Common myeloid progenitor, CD34-positive (primary cell): ENCODE measurements at regions not wholly inside any gene's neighbourhood (a gene's known extent, or its start where the extent isn't known, plus 50 kb on each side); places are given as distances from the start of the nearest gene placed in this dataset.

ENCODE experiments used
- CTCF ChIA-PET: fragments of 350-600 bp; sonication (Branson Sonifier 250); formaldehyde crosslinking; loops from one replicate; lab custom pipeline; 2021; ENCODE audit warnings: antibody characterized with exemption; lab: Charles Lee
- POLR2A ChIA-PET: fragments of 350-600 bp; sonication (Branson Sonifier 250); formaldehyde crosslinking; loops from one replicate; lab custom pipeline; 2021; ENCODE audit warnings: antibody characterized with exemption; lab: Charles Lee
- DNase-seq, 3 donors: peaks; one replicate each; pipeline versions ENCODE4 v3.0.0 to v3.0.0-alpha.2; 2013
- H3K27ac ChIP-seq, 2 experiments: 1 replicate in 1 of 2; 2 replicates in 1 of 2; pipeline ENCODE4 v1.7.0; 2013; ENCODE audit warnings: inconsistent platforms in 2 of 2, low read length in 2 of 2, mild to moderate bottlenecking in 2 of 2, low read depth in 1 of 2, moderate library complexity in 1 of 2; ENCODE audit not compliant: severe bottlenecking in 2 of 2, insufficient read depth in 1 of 2, poor library complexity in 1 of 2
- H3K27me3 ChIP-seq, 5 experiments: replicated peaks in 2 of 5; 1 replicate in 3 of 5; 2 replicates in 2 of 5; pipeline versions ENCODE4 v1.6.1 to v1.7.0; 2013; ENCODE audit warnings: low read length in 4 of 5, mild to moderate bottlenecking in 2 of 5, moderate library complexity in 2 of 5, inconsistent platforms in 1 of 5; ENCODE audit not compliant: insufficient read depth in 5 of 5, control insufficient read depth in 4 of 5
- H3K36me3 ChIP-seq, 4 experiments: 1 replicate in 2 of 4; 2 replicates in 2 of 4; pipeline versions ENCODE4 v1.6.1 to v1.7.0; 2013; ENCODE audit warnings: low read length in 3 of 4, control low read depth in 1 of 4, mild to moderate bottlenecking in 1 of 4; ENCODE audit not compliant: control insufficient read depth in 4 of 4, insufficient read depth in 4 of 4
- H3K4me1 ChIP-seq, 4 experiments: 1 replicate in 3 of 4; 2 replicates in 1 of 4; pipeline versions ENCODE4 v1.6.1 to v1.7.1; 2013; ENCODE audit warnings: low read length in 3 of 4, mild to moderate bottlenecking in 3 of 4, control low read depth in 1 of 4, inconsistent platforms in 1 of 4, moderate library complexity in 1 of 4; ENCODE audit not compliant: control insufficient read depth in 4 of 4, insufficient read depth in 4 of 4; ENCODE audit errors: control extremely low read depth in 1 of 4
- H3K4me3 ChIP-seq, 7 experiments: 1 replicate in 4 of 7; 2 replicates in 3 of 7; pipeline versions ENCODE4 v1.5.1 to v1.7.0; 2013; ENCODE audit warnings: mild to moderate bottlenecking in 7 of 7, low read length in 6 of 7, moderate library complexity in 6 of 7, inconsistent platforms in 2 of 7, low read depth in 2 of 7, control low read depth in 1 of 7; ENCODE audit not compliant: insufficient read depth in 4 of 7, control insufficient read depth in 1 of 7; ENCODE audit errors: extremely low read depth in 1 of 7
- H3K9me3 ChIP-seq, 5 experiments: 1 replicate in 4 of 5; 2 replicates in 1 of 5; pipeline versions ENCODE4 v1.6.1 to v1.7.1; 2013; ENCODE audit warnings: low read length in 4 of 5, mild to moderate bottlenecking in 2 of 5, inconsistent platforms in 1 of 5, low read depth in 1 of 5, moderate library complexity in 1 of 5; ENCODE audit not compliant: control insufficient read depth in 4 of 5, insufficient read depth in 2 of 5; ENCODE audit errors: control extremely low read depth in 1 of 5
- WGBS: methylation state at CpG from one replicate; pipeline ENCODE4 v1.1.5; 2013; ENCODE audit not compliant: insufficient coverage; 5-methylcytosine and 5-hydroxymethylcytosine counted together

DNA sequence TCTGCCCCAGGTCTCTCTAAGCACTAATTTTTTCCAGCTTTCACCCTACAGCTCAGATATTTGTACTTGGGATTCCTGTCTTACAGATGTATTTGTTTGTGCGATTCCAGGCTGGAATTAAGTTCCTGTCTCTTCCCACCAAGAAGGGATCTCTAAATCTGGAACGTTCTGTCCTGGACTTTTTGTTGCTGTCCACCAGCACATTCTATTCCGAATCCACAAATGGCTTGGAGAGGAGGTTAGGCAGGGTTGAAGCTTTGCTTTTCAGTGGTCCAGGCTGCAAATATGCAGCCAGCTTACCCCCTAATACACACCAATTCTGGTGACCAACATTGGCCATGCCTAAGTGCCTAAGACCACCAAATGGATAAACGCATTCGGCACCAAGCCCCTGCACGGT, 315.0 kb downstream of the TNS1 start:
- Histone ChIP-seq H3K27ac (no peak overlapping the region), H3K4me3 (no peak overlapping the region), H3K36me3 (no peaks in the 10 kb centered on the region), H3K27me3 (peaks cover 0 to 3% (median 0%) of the 10 kb centered on the region in 5 experiments), H3K9me3 (peaks cover 0 to 2% (median 0%) of the 10 kb centered on the region in 5 experiments), H3K4me1 (no peaks in the 10 kb centered on the region)
- POLR2A ChIA-PET: no interaction called here
- CTCF ChIA-PET: no interaction called here
- no peak for DNase-seq
- 100% methylated on average over 4 of the region's 6 CpGs for WGBS

GRCh38 chr2:217685255-217685605, 317.6 kb downstream of the TNS1 start:
- H3K27ac ChIP-seq: no peak overlapping the region
- 71% methylated on average over 4 of the region's 4 CpGs for WGBS
- no peak for DNase-seq
- peaks cover 0 to 3% (median 0%) of the 10 kb centered on the region in 5 experiments for H3K27me3 ChIP-seq
- ChIA-PET POLR2A (no interaction called here), CTCF (no interaction called here)
- no peaks in the 10 kb centered on the region for H3K36me3 ChIP-seq
- no peaks in the 10 kb centered on the region for H3K9me3 ChIP-seq
- H3K4me1 ChIP-seq: no peaks in the 10 kb centered on the region
- no peak overlapping the region for H3K4me3 ChIP-seq

DNA sequence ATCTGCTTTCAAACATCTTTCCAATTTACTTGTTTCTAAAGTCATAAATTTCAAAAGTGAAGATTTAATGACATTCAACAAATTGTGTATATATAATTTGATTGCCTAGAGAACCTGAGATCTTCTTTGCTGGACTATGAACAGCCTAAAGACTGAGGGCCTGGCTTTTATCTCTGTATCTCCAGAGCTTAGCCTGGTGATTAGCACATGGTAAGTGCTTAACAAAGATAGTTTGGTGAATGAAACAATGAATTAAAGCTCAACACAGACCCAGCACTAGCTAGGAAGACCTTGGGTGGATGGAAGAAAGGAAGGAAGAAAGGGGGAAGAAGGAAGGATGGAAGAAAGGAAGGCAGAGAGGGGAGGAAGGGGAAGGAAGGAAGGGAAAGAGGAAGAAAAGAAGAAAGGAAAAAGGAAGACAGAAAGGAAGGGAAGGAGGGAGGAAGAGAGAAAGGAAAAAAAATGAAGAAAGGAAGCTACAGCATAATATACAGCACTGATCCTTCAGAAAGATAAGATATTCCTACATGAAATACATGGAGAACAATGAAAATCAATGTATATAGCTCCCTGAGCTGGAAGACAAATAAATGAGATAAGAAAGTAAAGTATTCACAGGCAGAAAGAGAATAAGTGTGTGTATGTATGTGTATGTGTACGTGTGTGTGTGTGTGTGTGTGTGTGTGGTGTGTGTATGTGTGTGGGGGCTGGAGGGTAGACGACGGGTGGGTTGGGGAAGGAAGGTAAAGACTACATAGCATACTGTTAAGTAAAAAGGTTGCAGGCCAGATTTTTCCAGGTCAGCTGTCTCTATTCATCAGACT, 318.2 kb downstream of the TNS1 start:
- ChIA-PET CTCF (no interaction called here), POLR2A (no interaction called here)
- no peaks in the 10 kb centered on the region for H3K9me3 ChIP-seq
- peaks cover 0 to 3% (median 0%) of the 10 kb centered on the region in 5 experiments for H3K27me3 ChIP-seq
- H3K4me1 ChIP-seq: no peaks in the 10 kb centered on the region
- no peak overlapping the region for H3K27ac ChIP-seq
- WGBS: 89% methylated on average over 1 of the region's 3 CpGs
- no peaks in the 10 kb centered on the region for H3K36me3 ChIP-seq
- no peak for DNase-seq
- H3K4me3 ChIP-seq: no peak overlapping the region

DNA sequence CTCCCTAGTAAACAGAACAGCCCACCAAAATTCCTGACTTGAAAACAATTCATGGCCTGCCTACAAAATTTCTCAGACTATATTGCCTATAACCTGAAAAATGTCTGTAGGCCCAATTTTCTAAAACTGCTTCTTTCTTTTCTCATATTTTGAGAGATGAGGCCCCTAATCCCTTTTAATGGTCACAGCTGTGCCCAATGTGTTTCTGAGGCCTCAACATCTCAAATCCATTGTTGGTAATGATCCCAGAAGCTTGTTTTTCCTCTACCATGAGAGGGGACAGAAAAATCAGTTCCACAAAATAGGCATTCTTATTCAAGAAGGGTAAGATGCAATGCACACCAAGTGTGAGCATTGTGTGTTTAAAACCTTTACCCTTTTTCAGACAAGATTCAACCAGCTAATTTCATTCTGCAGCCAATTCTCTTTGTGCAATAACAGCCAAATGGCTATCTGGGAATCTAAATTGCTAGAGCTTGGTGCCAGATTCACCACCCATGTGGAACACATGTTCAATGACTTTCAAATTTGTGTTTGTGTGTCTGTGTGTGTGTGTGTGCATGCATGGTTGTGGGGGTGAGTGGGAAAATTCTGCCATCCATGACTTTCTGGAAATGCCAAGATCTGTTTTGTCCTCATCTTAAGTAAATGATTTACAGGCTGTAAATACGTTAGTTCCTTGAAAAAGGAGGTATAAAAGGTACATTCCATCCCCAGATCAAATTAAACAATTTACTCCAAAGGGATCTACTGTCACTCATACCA, 319.5 kb downstream of the TNS1 start:
- CTCF ChIA-PET: interaction anchor here (1.1 kb wide), 2 partner anchors 31 to 33 kb away, joined by 3 to 5 read pairs; no protein-coding TSS in a partner anchor
- Histone ChIP-seq H3K4me3 (no peak overlapping the region), H3K4me1 (no peaks in the 10 kb centered on the region), H3K9me3 (peaks cover 0 to 4% (median 0%) of the 10 kb centered on the region in 5 experiments), H3K27me3 (peaks cover 0 to 3% (median 0%) of the 10 kb centered on the region in 5 experiments), H3K36me3 (no peaks in the 10 kb centered on the region), H3K27ac (no peak overlapping the region)
- no CpG with 5 or more reads among the region's 1 CpG for WGBS
- DNase-seq: no peak
- POLR2A ChIA-PET: no interaction called here

DNA sequence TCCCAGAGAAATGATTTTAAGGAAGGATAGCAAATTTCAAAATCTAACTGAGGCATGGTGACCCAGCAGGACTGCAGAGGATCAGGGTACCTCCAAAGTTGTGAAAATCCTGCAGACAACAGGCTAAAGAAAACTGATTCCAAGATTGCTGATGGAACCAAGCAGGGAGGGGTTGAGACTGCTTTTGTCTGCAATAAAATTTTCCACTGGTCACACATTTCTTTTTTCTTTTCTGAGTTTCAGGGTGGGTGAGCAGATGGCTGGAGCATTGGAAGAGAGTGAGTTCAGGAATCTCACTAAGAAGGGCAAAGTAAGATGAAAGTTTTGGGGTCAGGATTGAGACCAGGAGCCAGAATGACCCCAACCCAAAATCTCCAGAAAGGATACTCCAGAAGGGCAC, 321.0 kb downstream of the TNS1 start:
- peaks cover 0 to 4% (median 0%) of the 10 kb centered on the region in 5 experiments for H3K9me3 ChIP-seq
- ChIA-PET CTCF (no interaction called here), POLR2A (no interaction called here)
- H3K36me3 ChIP-seq: no peaks in the 10 kb centered on the region
- H3K27me3 ChIP-seq: peaks cover 0 to 3% (median 0%) of the 10 kb centered on the region in 5 experiments
- H3K4me1 ChIP-seq: no peaks in the 10 kb centered on the region
- H3K4me3 ChIP-seq: no peak overlapping the region
- no peak for DNase-seq
- no peak overlapping the region for H3K27ac ChIP-seq

- POLR2A ChIA-PET: no interaction called here
- Histone ChIP-seq H3K27me3 (peaks cover 0 to 2% (median 0%) of the 10 kb centered on the region in 5 experiments), H3K36me3 (no peaks in the 10 kb centered on the region), H3K4me1 (no peaks in the 10 kb centered on the region), H3K4me3 (no peak overlapping the region), H3K9me3 (peaks cover 0 to 4% (median 0%) of the 10 kb centered on the region in 5 experiments), H3K27ac (no peak overlapping the region)
- DNase-seq: no peak
- CTCF ChIA-PET: no interaction called here
- WGBS: 100% methylated on average over 1 of the region's 2 CpGs
Measured at GRCh38 chr2:217680381-217680780, 322.4 kb downstream of the TNS1 start.

GRCh38 chr2:217673627-217674026, 329.2 kb downstream of the TNS1 start:
- Histone ChIP-seq H3K9me3 (peaks cover 0 to 3% (median 0%) of the 10 kb centered on the region in 5 experiments), H3K4me3 (no peak overlapping the region), H3K27ac (no peak overlapping the region), H3K27me3 (peaks cover 0 to 3% (median 0%) of the 10 kb centered on the region in 5 experiments), H3K4me1 (no peaks in the 10 kb centered on the region), H3K36me3 (no peaks in the 10 kb centered on the region)
- ChIA-PET CTCF (no interaction called here), POLR2A (no interaction called here)
- 100% methylated on average over 4 of the region's 4 CpGs for WGBS
- DNase-seq: no peak
